Hepatocyte (in vitro differentiated cells): ENCODE measurements at regions not wholly inside any gene's neighbourhood (a gene's known extent, or its start where the extent isn't known, plus 50 kb on each side); places are given as distances from the start of the nearest gene placed in this dataset.

Experiments
- DNase-seq: peaks from one replicate; pipeline ENCODE4 v3.0.0-alpha.2; 2016; ENCODE audit warnings: low spot score
- H2AFZ ChIP-seq: fragments of 200-600 bp; sonication (generic); 2 replicates; pipeline ENCODE4 v1.6.0; 2016; ENCODE audit warnings: antibody characterized with exemption, mild to moderate bottlenecking
- H3K27ac ChIP-seq: fragments of 200-600 bp; sonication (generic); 2 replicates; pipeline ENCODE4 v1.5.1; 2016; ENCODE audit warnings: mild to moderate bottlenecking
- H3K27me3 ChIP-seq: fragments of 200-600 bp; sonication (generic); 2 replicates; pipeline ENCODE4 v1.6.1; 2016
- H3K36me3 ChIP-seq: fragments of 200-600 bp; sonication (generic); replicated peaks from 2 replicates; pipeline ENCODE4 v1.5.1; 2016; ENCODE audit warnings: low read depth; ENCODE audit not compliant: insufficient read depth
- H3K4me1 ChIP-seq: fragments of 200-600 bp; sonication (generic); 2 replicates; pipeline ENCODE4 v1.5.1; 2016; ENCODE audit warnings: mild to moderate bottlenecking, moderate library complexity; ENCODE audit not compliant: insufficient read depth
- H3K4me2 ChIP-seq: fragments of 200-600 bp; sonication (generic); 2 replicates; pipeline ENCODE4 v1.6.0; 2016
- H3K4me3 ChIP-seq: fragments of 200-600 bp; sonication (generic); 2 replicates; pipeline ENCODE4 v1.5.1; 2016; ENCODE audit warnings: mild to moderate bottlenecking
- H3K79me2 ChIP-seq: fragments of 200-600 bp; sonication (generic); 2 replicates; pipeline ENCODE4 v1.6.0; 2017; ENCODE audit warnings: mild to moderate bottlenecking
- H3K9me2 ChIP-seq: fragments of 200-600 bp; sonication (generic); replicated peaks from 2 replicates; pipeline ENCODE4 v1.6.0; 2017; ENCODE audit warnings: mild to moderate bottlenecking; ENCODE audit not compliant: insufficient read depth
- H3K9me3 ChIP-seq: fragments of 200-600 bp; sonication (generic); 2 replicates; pipeline ENCODE4 v1.5.1; 2016; ENCODE audit warnings: low read depth, mild to moderate bottlenecking
- H4K20me1 ChIP-seq: fragments of 200-600 bp; sonication (generic); 2 replicates; pipeline ENCODE4 v1.6.0; 2016; ENCODE audit warnings: mild to moderate bottlenecking; ENCODE audit not compliant: insufficient read depth, poor library complexity, severe bottlenecking
- CTCF ChIP-seq: fragments of 200-600 bp; sonication (generic); IDR thresholded peaks from 2 replicates; pipeline ENCODE4 v1.5.1; 2016; ENCODE audit warnings: antibody characterized with exemption, mild to moderate bottlenecking; ENCODE audit not compliant: poor library complexity
- EZH2 ChIP-seq: fragments of 200-600 bp; sonication (generic); IDR thresholded peaks from 2 replicates; pipeline ENCODE4 v1.6.1; 2016; ENCODE audit warnings: antibody characterized with exemption, mild to moderate bottlenecking, borderline replicate concordance
- EZH2phosphoT487 ChIP-seq: fragments of 200-600 bp; sonication (generic); IDR thresholded peaks from one replicate; pipeline ENCODE4 v1.6.1; 2018; ENCODE audit warnings: antibody characterized with exemption, mild to moderate bottlenecking, low read depth, moderate library complexity; ENCODE audit not compliant: unreplicated experiment, severe bottlenecking
- WGBS: methylation state at CpG from one replicate; pipeline ENCODE4 v1.1.6; 2016; ENCODE audit warnings: low lambda C conversion rate; ENCODE audit errors: missing lambda C conversion rate; 5-methylcytosine and 5-hydroxymethylcytosine counted together

GRCh38 chr5:78726571-78726970 lies 78.0 kb upstream of the LHFPL2 start:
- 91% methylated on average over 3 of the region's 3 CpGs for WGBS
- H4K20me1 ChIP-seq = no peaks in the 10 kb centered on the region

DNA sequence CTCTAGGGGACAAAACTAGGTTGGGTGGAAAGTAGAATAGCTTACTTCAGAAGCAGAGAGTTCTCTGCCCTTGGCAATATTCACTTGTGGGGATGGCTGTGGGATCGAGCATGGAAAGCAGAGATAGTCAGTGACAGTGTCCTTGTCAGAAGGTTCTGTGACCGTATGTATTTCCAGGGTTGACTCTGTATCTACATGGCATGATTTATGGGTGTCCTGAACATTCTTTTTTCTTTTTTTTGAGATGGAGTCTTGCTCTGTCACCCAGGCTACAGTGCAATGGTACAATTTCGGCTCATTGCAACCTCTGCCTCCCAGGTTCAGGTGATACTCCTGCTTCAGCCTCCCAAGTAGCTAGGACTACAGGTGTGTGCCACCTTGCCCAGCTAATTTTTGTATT lies 77.4 kb upstream of the LHFPL2 start:
- Histone ChIP-seq H2AFZ (no peak overlapping the region), H3K4me2 (no peak overlapping the region), H3K9me2 (no peaks in the 10 kb centered on the region), H3K79me2 (no peaks in the 10 kb centered on the region), H3K36me3 (no peaks in the 10 kb centered on the region), H3K27me3 (no peaks in the 10 kb centered on the region), H3K4me3 (no peak overlapping the region), H3K9me3 (no peaks in the 10 kb centered on the region), H4K20me1 (no peaks in the 10 kb centered on the region), H3K27ac (no peak overlapping the region), H3K4me1 (peaks cover 17% of the 10 kb centered on the region)
- no peak for TF ChIP-seq EZH2
- no peak for TF ChIP-seq EZH2phosphoT487
- DNase-seq = no peak
- WGBS = 99% methylated on average over 3 of the region's 3 CpGs

More at GRCh38 chr5:78726571-78726970, 78.0 kb upstream of the LHFPL2 start:
- Histone ChIP-seq H2AFZ (no peak overlapping the region), H3K9me3 (no peaks in the 10 kb centered on the region), H3K27me3 (no peaks in the 10 kb centered on the region), H3K4me3 (no peak overlapping the region), H3K4me1 (peaks cover 11% of the 10 kb centered on the region), H3K9me2 (no peaks in the 10 kb centered on the region), H3K36me3 (no peaks in the 10 kb centered on the region), H3K27ac (peak overlapping the region; percentile 87), H3K79me2 (no peaks in the 10 kb centered on the region), H3K4me2 (no peak overlapping the region)
- TF ChIP-seq CTCF (no peak), EZH2phosphoT487 (no peak), EZH2 (no peak)
- no peak for DNase-seq

DNA sequence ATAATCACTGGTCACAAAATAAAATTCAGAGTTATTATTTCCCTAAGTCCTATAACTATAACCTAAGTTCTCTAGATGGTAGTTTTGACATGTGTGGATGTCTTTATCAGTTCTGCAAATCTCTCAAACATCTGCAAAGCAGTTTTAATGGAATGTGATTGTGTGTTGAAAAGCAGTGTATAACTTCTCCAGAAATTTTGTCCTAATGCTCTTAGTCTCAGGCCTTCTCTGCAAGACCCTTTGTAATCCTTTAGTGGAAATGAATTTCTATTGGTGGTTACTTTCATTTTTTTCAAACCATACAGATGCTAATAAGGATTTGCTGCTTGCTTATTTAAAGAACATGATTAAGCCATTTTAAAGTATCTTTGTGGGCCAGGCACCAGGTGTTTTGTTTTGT lies 75.5 kb upstream of the LHFPL2 start:
- no peak for TF ChIP-seq CTCF
- no peak for TF ChIP-seq EZH2phosphoT487
- Histone ChIP-seq H3K36me3 (no peaks in the 10 kb centered on the region), H3K4me2 (no peak overlapping the region), H3K27me3 (no peaks in the 10 kb centered on the region), H3K4me3 (no peak overlapping the region), H3K4me1 (peaks cover 27% of the 10 kb centered on the region), H3K9me2 (no peaks in the 10 kb centered on the region), H3K79me2 (no peaks in the 10 kb centered on the region), H3K9me3 (no peaks in the 10 kb centered on the region), H3K27ac (no peak overlapping the region), H2AFZ (no peak overlapping the region), H4K20me1 (no peaks in the 10 kb centered on the region)
- no peak for DNase-seq

GRCh38 chr5:78720997-78721396 lies 72.4 kb upstream of the LHFPL2 start:
- H3K4me2 ChIP-seq = peak overlapping the region; percentile 65
- 49% methylated on average over 5 of the region's 5 CpGs for WGBS
- peak overlapping the region; percentile 8 for H2AFZ ChIP-seq

More at GRCh38 chr5:78720997-78721396, 72.4 kb upstream of the LHFPL2 start:
- no peaks in the 10 kb centered on the region for H3K36me3 ChIP-seq
- no peaks in the 10 kb centered on the region for H3K9me3 ChIP-seq
- no peak for DNase-seq
- no peaks in the 10 kb centered on the region for H3K9me2 ChIP-seq
- H3K27ac ChIP-seq = peak overlapping the region; percentile 82
- H3K79me2 ChIP-seq = no peaks in the 10 kb centered on the region
- H4K20me1 ChIP-seq = no peaks in the 10 kb centered on the region
- TF ChIP-seq CTCF (no peak), EZH2 (no peak), EZH2phosphoT487 (no peak)
- no peak overlapping the region for H3K4me3 ChIP-seq
- peaks cover 25% of the 10 kb centered on the region for H3K4me1 ChIP-seq
- H3K27me3 ChIP-seq = no peaks in the 10 kb centered on the region
